Activated CD8-positive, alpha-beta memory T cell treated with anti-CD3 and anti-CD28 coated beads, Interleukin-2, amount 10 ng/mL, durations not matched to agents 7 days and 5 days (primary cell): ENCODE measurements at regions not wholly inside any gene's neighbourhood (a gene's known extent, or its start where the extent isn't known, plus 50 kb on each side); places are given as distances from the start of the nearest gene placed in this dataset.
"Not testable (repeated sequence)": the region's sequence is repeated elsewhere in the genome, so short reads cannot be mapped to it uniquely, and the experiment has no call there.

Experiments
- ATAC-seq: fragments of 150-1000 bp; cut with Tn5 transposase; one replicate; pipeline ENCODE4 v1.10.0; 2021; ENCODE audit warnings: moderate library complexity
- CTCF ChIA-PET: fragments of 350-600 bp; sonication (Branson Sonifier 250); formaldehyde crosslinking; loops from one replicate; lab custom pipeline; 2021; ENCODE audit warnings: antibody characterized with exemption; lab: Charles Lee
- DNase-seq: peaks from one replicate; pipeline ENCODE4 v3.0.0-alpha.2; 2020
- H3K27ac Mint-ChIP-seq: one replicate; pipeline ENCODE4 v1.8.0; 2021; ENCODE audit warnings: mild to moderate bottlenecking, mixed read lengths
- H3K27me3 Mint-ChIP-seq: one replicate; pipeline ENCODE4 v1.8.0; 2021; ENCODE audit warnings: mixed read lengths
- H3K36me3 Mint-ChIP-seq: one replicate; pipeline ENCODE4 v1.8.0; 2021; ENCODE audit warnings: mild to moderate bottlenecking, mixed read lengths
- H3K4me1 Mint-ChIP-seq: one replicate; pipeline ENCODE4 v1.8.0; 2021; ENCODE audit warnings: mixed read lengths
- H3K4me3 Mint-ChIP-seq: one replicate; pipeline ENCODE4 v1.8.0; 2021; ENCODE audit warnings: mild to moderate bottlenecking, moderate library complexity, mixed read lengths
- H3K9me3 Mint-ChIP-seq: one replicate; pipeline ENCODE4 v1.8.0; 2022; ENCODE audit warnings: low read depth, mixed read lengths

DNA sequence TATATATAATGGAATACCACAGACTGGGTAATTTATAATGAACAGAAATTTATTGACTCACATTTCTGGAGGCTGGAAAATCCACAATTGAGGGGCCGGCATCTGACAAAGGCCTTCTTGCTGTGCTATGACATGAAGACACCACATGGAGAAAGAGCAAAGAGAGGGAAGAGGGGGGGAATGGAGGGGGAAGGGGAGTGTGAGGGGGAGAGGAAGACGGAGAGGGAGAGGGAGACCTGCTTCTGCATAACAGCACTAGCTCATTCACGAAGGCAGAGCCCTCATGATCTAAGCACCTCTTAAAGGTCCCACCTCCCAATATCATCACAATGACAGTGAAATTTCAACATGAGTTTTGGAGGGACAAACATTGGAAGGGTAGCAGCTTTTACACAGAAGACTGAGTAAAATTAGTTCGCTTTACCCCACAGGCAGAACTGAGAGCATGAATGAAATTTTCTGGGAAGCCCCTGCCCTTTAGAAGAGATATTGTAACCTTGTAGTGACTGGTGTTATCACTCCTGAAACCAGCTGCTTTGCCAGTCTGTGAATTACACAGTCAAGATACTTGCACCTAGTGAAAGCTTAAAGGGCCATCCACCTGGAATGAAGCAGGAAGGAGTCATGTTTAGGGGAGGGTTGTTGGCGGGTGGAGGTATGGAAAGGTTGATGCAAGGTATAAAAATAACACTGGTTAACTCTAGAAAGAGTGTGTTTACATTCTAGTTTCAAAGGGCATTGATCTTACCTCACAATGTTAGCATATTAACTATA lies 793.0 kb upstream of the TPTE start:
- ATAC-seq, result not testable (repeated sequence)

DNA sequence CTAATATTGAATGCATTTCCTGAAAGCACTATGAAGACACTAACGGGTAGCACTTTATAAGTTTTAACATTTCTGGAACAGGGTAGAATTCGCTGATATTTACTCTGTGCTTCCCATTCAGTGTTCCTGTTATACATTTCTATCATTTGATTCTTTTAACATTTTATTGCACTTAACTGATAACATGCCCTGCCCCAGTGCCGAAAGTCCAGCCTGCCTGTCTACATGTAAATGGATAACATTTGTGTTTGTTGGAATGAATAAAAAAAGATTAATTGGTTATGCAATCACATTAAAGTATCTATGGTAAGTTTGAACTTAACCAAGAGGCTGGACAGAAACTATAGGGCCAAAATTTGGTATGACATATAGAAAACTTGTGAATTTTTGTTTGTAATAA lies 790.5 kb upstream of the TPTE start:
- peaks cover 12% of the 10 kb centered on the region for H3K9me3 Mint-ChIP-seq
- no peak overlapping the region for H3K27ac Mint-ChIP-seq
- CTCF ChIA-PET, result no interaction called here
- no peak overlapping the region for H3K4me3 Mint-ChIP-seq
- H3K27me3 Mint-ChIP-seq, result no peaks in the 10 kb centered on the region
- no peak for ATAC-seq
- no peaks in the 10 kb centered on the region for H3K4me1 Mint-ChIP-seq
- no peak for DNase-seq
- no peaks in the 10 kb centered on the region for H3K36me3 Mint-ChIP-seq

More for the DNA sequence above, 793.0 kb upstream of the TPTE start:
- H3K4me1 Mint-ChIP-seq, H3K27me3 Mint-ChIP-seq, CTCF ChIA-PET, H3K36me3 Mint-ChIP-seq, H3K4me3 Mint-ChIP-seq, H3K27ac Mint-ChIP-seq, DNase-seq: not testable (repeated sequence)
- H3K9me3 Mint-ChIP-seq, result peaks cover 19% of the 10 kb centered on the region

- H3K4me3 Mint-ChIP-seq, DNase-seq, ATAC-seq, H3K4me1 Mint-ChIP-seq, CTCF ChIA-PET, H3K27ac Mint-ChIP-seq, H3K27me3 Mint-ChIP-seq, H3K36me3 Mint-ChIP-seq: not testable (repeated sequence)
- peaks cover 12% of the 10 kb centered on the region for H3K9me3 Mint-ChIP-seq
These were observed 790.1 kb upstream of the TPTE start for GRCh38 chr21:9731317-9731716.

- H3K36me3 Mint-ChIP-seq, H3K9me3 Mint-ChIP-seq, DNase-seq, CTCF ChIA-PET, H3K4me3 Mint-ChIP-seq, H3K4me1 Mint-ChIP-seq, ATAC-seq, H3K27me3 Mint-ChIP-seq, H3K27ac Mint-ChIP-seq: not testable (repeated sequence)
These were observed 788.8 kb upstream of the TPTE start for GRCh38 chr21:9732605-9733004.

DNA sequence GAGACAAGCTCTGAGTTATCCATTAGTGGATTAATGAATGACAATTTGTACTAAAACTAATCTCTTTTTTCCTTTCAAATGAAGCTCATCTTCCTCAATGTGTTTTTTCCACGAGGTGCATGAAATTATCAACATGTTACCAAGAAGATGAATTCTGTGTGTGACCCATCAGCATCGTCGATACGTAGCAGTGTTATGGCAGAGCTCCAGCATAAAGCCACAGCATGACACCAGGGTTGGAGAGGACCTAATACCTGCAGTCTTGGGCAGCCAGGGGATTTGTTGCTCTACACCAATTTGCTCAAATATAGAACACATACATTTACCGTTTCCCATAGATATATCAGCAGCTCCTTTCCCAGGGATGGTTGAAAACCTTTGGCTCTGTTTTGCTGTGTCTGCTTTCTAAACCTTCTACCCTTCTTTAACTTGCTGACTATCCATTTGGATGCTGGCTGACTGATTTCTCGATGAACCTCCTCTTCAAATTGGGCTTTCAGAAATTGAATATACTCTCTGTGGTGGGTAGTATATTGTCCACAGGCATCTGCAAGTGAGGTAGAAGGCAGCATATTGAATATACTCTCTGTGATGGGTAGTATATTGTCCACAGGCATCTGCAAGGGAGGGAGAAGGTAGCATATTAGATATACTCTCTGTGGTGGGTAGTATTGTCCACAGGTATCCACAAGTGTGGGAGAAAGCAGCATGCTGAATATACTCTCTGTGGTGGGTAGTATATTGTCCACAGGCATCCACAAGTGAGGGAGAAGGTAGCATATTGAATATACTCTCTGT lies 787.4 kb upstream of the TPTE start:
- ATAC-seq, H3K9me3 Mint-ChIP-seq, H3K4me3 Mint-ChIP-seq, H3K4me1 Mint-ChIP-seq, DNase-seq, H3K36me3 Mint-ChIP-seq, H3K27ac Mint-ChIP-seq, CTCF ChIA-PET, H3K27me3 Mint-ChIP-seq: not testable (repeated sequence)

GRCh38 chr21:9735421-9735961 lies 785.9 kb upstream of the TPTE start:
- Mint-ChIP-seq H3K4me1 (no peaks in the 10 kb centered on the region), H3K9me3 (peaks cover 13% of the 10 kb centered on the region), H3K27me3 (no peaks in the 10 kb centered on the region), H3K27ac (no peak overlapping the region), H3K36me3 (no peaks in the 10 kb centered on the region), H3K4me3 (no peak overlapping the region)
- ATAC-seq (no peak), DNase-seq (no peak)
- CTCF ChIA-PET, result no interaction called here

GRCh38 chr21:9737301-9737700 lies 784.1 kb upstream of the TPTE start:
- CTCF ChIA-PET, H3K4me3 Mint-ChIP-seq, H3K27ac Mint-ChIP-seq, DNase-seq, H3K27me3 Mint-ChIP-seq, H3K36me3 Mint-ChIP-seq, H3K4me1 Mint-ChIP-seq, ATAC-seq: not testable (repeated sequence)
- peaks cover 22% of the 10 kb centered on the region for H3K9me3 Mint-ChIP-seq

DNA sequence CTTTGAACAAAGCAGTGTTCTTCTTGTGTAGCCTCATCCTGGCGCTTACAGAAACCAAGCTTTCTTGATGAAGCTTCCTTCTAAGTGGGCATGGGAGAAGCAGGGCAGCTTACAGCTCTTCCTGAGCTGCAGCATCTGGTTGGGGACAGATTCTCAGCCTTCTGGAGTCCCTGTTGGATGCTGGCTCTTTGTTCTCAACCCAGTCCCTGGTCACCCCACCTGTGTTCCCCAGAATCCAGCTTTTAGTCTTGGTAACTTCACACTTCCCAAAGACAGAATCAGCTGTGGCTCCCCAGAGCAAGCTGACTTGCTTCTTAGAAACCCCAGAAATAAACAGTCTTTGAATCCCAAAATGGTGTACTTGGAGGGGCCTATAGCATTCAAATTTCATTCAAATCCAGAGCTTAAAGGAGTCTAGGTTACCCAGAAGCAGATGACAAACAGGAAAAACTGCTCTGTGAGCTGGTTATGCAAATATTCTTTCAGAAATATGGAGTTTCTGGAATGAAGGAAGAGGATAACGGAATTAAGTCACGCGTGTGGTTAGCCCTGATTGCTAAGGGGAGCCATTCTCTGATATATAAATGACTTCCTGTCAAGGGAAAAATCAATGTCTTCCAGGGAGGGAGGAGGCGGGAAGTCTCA lies 783.4 kb upstream of the TPTE start:
- CTCF ChIA-PET, DNase-seq, H3K4me3 Mint-ChIP-seq, H3K4me1 Mint-ChIP-seq, H3K27me3 Mint-ChIP-seq, H3K36me3 Mint-ChIP-seq, ATAC-seq, H3K27ac Mint-ChIP-seq: not testable (repeated sequence)
- H3K9me3 Mint-ChIP-seq, result peaks cover 22% of the 10 kb centered on the region

DNA sequence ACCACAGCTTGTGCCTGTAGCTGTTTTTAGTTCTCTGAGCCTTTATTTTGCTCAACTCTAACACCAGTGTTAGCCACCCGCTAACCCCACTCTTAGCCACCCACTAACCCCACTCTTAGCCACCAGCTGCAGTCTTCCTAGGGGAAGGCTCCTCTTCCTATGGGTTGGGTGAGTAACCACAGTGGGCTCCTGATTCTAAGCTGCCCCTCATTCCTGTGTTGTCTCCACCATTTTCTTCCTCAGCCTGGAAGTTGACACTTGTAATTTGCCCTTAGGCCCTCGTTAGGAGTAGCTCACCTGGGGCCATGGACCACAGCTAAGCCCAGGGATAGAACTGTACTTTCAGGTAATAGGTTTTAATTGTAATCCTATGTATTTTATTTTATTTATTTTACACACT lies 782.9 kb upstream of the TPTE start:
- no peaks in the 10 kb centered on the region for H3K4me1 Mint-ChIP-seq
- H3K27ac Mint-ChIP-seq, result no peak overlapping the region
- H3K4me3 Mint-ChIP-seq, result no peak overlapping the region
- no peaks in the 10 kb centered on the region for H3K36me3 Mint-ChIP-seq
- no peaks in the 10 kb centered on the region for H3K27me3 Mint-ChIP-seq
- ATAC-seq (no peak), DNase-seq (no peak)
- CTCF ChIA-PET, result no interaction called here
- H3K9me3 Mint-ChIP-seq, result peaks cover 22% of the 10 kb centered on the region

DNA sequence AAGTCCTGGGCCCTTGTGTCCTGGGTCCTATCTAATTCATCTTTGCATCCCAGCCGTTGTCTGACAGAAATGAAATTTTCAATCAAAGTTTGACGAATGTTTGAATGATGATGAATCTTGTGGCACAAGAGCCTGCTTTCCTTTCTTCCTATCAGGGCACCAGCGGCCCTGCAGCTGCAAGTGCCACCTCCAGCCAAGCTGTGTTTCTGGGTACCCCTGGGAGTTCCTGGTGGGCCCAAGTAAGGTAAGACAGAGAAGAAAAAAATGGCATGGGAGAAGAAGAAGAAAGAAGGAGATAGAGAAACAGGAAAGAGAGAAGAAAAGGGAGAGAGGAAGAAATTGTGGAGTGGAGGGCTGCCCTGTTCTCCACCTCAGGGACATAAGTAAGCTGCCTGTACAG lies 782.1 kb upstream of the TPTE start:
- ATAC-seq (no peak), DNase-seq (no peak)
- CTCF ChIA-PET, result no interaction called here
- H3K4me1 Mint-ChIP-seq, result no peaks in the 10 kb centered on the region
- H3K27ac Mint-ChIP-seq, result no peak overlapping the region
- no peaks in the 10 kb centered on the region for H3K36me3 Mint-ChIP-seq
- H3K4me3 Mint-ChIP-seq, result no peak overlapping the region
- no peaks in the 10 kb centered on the region for H3K27me3 Mint-ChIP-seq
- H3K9me3 Mint-ChIP-seq, result peaks cover 22% of the 10 kb centered on the region

DNA sequence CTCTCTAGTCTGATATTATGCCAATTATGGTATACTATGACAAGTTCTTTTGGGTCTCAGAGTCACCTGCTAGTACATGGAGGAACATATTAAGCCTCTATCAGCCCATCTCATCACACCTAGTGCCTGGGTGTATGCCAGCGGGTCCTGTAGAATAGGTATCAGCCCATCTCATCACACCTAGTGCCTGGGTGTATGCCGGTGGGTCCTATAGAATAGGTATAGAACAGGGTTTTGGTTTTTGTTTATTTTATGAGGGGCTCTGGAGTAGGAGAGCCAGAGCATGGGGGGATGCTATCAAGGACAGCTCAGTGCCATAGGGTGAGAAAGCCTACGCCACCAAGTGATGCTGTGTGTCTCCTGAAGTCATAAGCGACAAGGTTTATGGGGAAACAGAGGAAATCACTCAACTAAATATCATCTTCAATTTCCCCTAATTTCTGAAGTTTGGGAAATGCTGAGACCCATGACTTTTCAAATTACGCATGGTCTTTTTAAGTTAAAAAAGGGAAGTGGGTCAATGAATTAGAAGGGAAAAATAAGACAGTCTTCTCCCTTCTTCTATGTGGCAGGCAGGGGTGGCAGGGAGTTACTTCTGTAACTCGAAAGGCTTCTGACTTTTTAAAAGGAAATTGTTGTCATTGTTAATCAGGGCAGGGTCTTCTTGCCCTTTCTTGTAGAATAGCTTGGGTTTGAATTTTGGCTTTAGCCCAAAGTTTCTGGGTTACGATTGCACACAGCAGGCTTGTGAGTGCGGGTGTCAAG lies 781.0 kb upstream of the TPTE start:
- ATAC-seq, H3K4me3 Mint-ChIP-seq, DNase-seq, CTCF ChIA-PET, H3K27me3 Mint-ChIP-seq, H3K4me1 Mint-ChIP-seq, H3K36me3 Mint-ChIP-seq, H3K27ac Mint-ChIP-seq: not testable (repeated sequence)
- peaks cover 20% of the 10 kb centered on the region for H3K9me3 Mint-ChIP-seq

GRCh38 chr21:9740991-9741742 lies 780.2 kb upstream of the TPTE start:
- CTCF ChIA-PET, H3K4me1 Mint-ChIP-seq, H3K27me3 Mint-ChIP-seq, H3K27ac Mint-ChIP-seq, H3K4me3 Mint-ChIP-seq, ATAC-seq, DNase-seq, H3K36me3 Mint-ChIP-seq: not testable (repeated sequence)
- H3K9me3 Mint-ChIP-seq, result peaks cover 20% of the 10 kb centered on the region
